Heart right ventricle (tissue), 16 donors: ENCODE measurements at regions not wholly inside any gene's neighbourhood (a gene's known extent, or its start where the extent isn't known, plus 50 kb on each side); places are given as distances from the start of the nearest gene placed in this dataset.

Experiments used
- ATAC-seq, 8 donors: fragments of 200-7000 bp; cut with Tn5 transposase; one replicate each; pipeline ENCODE4 v1.9.1; 2020; ENCODE audit warnings: mild to moderate bottlenecking in 8 of 8, moderate library complexity in 8 of 8, moderate number of reproducible peaks in 1 of 8
- DNase-seq, 2 donors: peaks; one replicate each; pipeline ENCODE4 v3.0.0-alpha.2; 2020
- H3K27ac ChIP-seq, 10 donors: fragments of 200-600 bp; sonication (generic) in 2 of 10; one replicate each; pipeline versions ENCODE4 v1.5.0 to v1.8.0; 2020 to 2022; ENCODE audit warnings: mild to moderate bottlenecking in 3 of 10
- H3K27me3 ChIP-seq, 7 donors: fragments of 200-600 bp; one replicate each; pipeline ENCODE4 v1.8.0; 2021 to 2022; ENCODE audit warnings: mild to moderate bottlenecking in 2 of 7
- H3K36me3 ChIP-seq, 9 donors: fragments of 200-600 bp; sonication (generic) in 1 of 9; one replicate each; pipeline versions ENCODE4 v1.5.0 to v1.8.0; 2020 to 2022; ENCODE audit warnings: mild to moderate bottlenecking in 2 of 9
- H3K4me1 ChIP-seq, 9 donors: fragments of 200-600 bp; sonication (generic) in 1 of 9; one replicate each; pipeline versions ENCODE4 v1.5.0 to v1.8.0; 2020 to 2022; ENCODE audit warnings: mild to moderate bottlenecking in 4 of 9
- H3K4me3 ChIP-seq, 10 donors: fragments of 200-600 bp; sonication (generic) in 2 of 10; one replicate each; pipeline versions ENCODE4 v1.5.0 to v1.8.0; 2020 to 2022; ENCODE audit warnings: mild to moderate bottlenecking in 7 of 10, moderate library complexity in 2 of 10
- H3K9me3 ChIP-seq, 11 donors: fragments of 200-600 bp in 10 of 11; sonication (generic) in 2 of 11; one replicate each; pipeline versions ENCODE4 v1.5.0 to v1.8.0; 2013 to 2022; ENCODE audit warnings: mild to moderate bottlenecking in 2 of 11, control low read depth in 1 of 11, moderate library complexity in 1 of 11
- WGBS, 2 donors: extraction: QIAGEN DNeasy Blood & Tissue Kit; methylation state at CpG; one replicate each; pipeline ENCODE4 v1.1.7; 2013; ENCODE audit warnings: inconsistent platforms in 1 of 2; 5-methylcytosine and 5-hydroxymethylcytosine counted together
- intact Hi-C, 10 donors: fragments of 100-400 bp; cut with DNase I; formaldehyde crosslinking; loops; one replicate each; pipeline versions ENCODE4 v1.11.1 to v1.14.2; 2022
- TF ChIP-seq, protein P1 (sequence below), 9 donors: fragments of 200-600 bp; sonication (generic) in 2 of 9; IDR thresholded peaks; one replicate each; pipeline versions ENCODE4 v1.5.0 to v1.8.0; 2021 to 2022; ENCODE audit warnings: antibody characterized with exemption in 9 of 9, mild to moderate bottlenecking in 5 of 9, moderate library complexity in 1 of 9
- donor health status: Arrhythmogenic right ventricular cardiomyopathy.
- donor health status: ischemic (EF 13 %, LVEDD 7.1; RV severe dilation, severe dysfunction).
- donor health status: healthy with polysubstance abuse.
- donor health status: DM: no; HTN: yes; CAD: no.
- donor health status: DM: no; HTN: no; CAD: no.
- donor health status: ischemic (EF 25% LVEDD 6.9; RV normal size, moderate dysfunction).
- donor health status: ischemic (EF 25% LVEDD 5.7; RV mildly dilated, moderate dysfunction).
- donor health status: healthy.
- donor health status: DM: yes; HTN: yes; CAD: no.
- donor health status: Ischemic cardiomyopathy.
- donor health status: ischemic (EF 35%, LVEDD 5.7; RV mildly dilated, moderate dysfunction).
- donor health status: nonischemic (EF 11% LVEDD 7.7; RV severe dilation, severe dysfunction).
- donor health status: DM: yes; HTN: yes; CAD: no.
- donor health status: PGD.
- donor health status: ischemic (EF 29% LVEDD 5.4; RV normal size, mild dysfunction).
- donor health status: nonischemic (EF 23%, LVEDD 6.1; RV moderate dilation, normal function).

DNA sequence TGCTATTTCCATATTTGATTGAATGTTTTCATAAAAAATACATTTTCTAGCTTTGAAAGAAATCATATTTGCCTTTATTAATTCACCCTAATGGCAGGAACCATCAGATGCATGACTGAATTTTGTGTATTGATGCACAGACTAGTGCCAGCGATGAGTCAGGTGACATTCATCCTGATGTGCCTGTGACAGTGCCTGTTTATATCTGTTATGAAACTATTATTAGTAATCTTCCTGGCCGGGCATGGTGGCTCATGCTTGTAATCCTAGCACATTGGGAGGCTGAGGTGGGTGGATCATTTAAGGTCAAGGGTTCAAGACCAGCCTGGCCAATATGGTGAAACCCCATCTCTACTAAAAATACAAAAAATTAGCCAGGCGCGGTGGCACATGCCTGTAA, 170.0 kb downstream of the TSN start:
- TF ChIP-seq, protein P1, sequence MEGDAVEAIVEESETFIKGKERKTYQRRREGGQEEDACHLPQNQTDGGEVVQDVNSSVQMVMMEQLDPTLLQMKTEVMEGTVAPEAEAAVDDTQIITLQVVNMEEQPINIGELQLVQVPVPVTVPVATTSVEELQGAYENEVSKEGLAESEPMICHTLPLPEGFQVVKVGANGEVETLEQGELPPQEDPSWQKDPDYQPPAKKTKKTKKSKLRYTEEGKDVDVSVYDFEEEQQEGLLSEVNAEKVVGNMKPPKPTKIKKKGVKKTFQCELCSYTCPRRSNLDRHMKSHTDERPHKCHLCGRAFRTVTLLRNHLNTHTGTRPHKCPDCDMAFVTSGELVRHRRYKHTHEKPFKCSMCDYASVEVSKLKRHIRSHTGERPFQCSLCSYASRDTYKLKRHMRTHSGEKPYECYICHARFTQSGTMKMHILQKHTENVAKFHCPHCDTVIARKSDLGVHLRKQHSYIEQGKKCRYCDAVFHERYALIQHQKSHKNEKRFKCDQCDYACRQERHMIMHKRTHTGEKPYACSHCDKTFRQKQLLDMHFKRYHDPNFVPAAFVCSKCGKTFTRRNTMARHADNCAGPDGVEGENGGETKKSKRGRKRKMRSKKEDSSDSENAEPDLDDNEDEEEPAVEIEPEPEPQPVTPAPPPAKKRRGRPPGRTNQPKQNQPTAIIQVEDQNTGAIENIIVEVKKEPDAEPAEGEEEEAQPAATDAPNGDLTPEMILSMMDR (IDR thresholded peaks at IDR 0.05) = no peak
- no peaks in the 10 kb centered on the region for H3K27me3 ChIP-seq
- intact Hi-C loops = no loop called here
- no peak for DNase-seq
- H3K4me3 ChIP-seq = no peak overlapping the region
- no peak overlapping the region for H3K27ac ChIP-seq
- peaks cover 0 to 10% (median 0%) of the 10 kb centered on the region in 11 donors for H3K9me3 ChIP-seq
- 86% methylated on average over 4 of the region's 4 CpGs for WGBS, 2 donors
- no peaks in the 10 kb centered on the region for H3K36me3 ChIP-seq
- no peak for ATAC-seq
- H3K4me1 ChIP-seq = no peaks in the 10 kb centered on the region

DNA sequence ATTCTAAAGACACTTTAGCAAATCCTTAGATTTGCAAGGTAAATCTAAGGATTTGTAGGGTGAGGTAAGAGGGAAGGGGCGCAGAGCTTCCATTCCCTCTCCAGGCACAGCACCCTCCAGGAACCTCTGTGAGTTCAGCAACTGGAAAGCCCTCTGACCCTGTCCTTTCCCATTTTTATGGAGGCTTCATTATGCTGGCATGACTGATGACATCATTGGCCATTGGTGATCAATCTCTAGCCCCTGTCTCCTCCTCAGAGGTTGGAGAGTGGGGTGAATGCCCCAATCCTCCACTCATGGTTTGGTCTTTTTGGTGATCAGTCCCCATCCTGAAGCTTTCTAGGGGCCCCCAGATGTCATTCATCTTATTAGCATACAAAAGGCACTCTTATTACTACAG, 187.8 kb downstream of the TSN start:
- TF ChIP-seq, protein P1 (IDR thresholded peaks at IDR 0.05) = no peak
- WGBS, 2 donors = 95 to 97% methylated on average over 1 of the region's 1 CpG
- Histone ChIP-seq H3K36me3 (no peaks in the 10 kb centered on the region), H3K4me3 (no peak overlapping the region), H3K9me3 (no peaks in the 10 kb centered on the region), H3K27me3 (peaks cover 0 to 5% (median 0%) of the 10 kb centered on the region in 7 donors), H3K4me1 (peaks cover 0 to 7% (median 0%) of the 10 kb centered on the region in 9 donors), H3K27ac (no peak overlapping the region)
- no peak for DNase-seq
- ATAC-seq = no peak
- intact Hi-C loops = no loop called here

DNA sequence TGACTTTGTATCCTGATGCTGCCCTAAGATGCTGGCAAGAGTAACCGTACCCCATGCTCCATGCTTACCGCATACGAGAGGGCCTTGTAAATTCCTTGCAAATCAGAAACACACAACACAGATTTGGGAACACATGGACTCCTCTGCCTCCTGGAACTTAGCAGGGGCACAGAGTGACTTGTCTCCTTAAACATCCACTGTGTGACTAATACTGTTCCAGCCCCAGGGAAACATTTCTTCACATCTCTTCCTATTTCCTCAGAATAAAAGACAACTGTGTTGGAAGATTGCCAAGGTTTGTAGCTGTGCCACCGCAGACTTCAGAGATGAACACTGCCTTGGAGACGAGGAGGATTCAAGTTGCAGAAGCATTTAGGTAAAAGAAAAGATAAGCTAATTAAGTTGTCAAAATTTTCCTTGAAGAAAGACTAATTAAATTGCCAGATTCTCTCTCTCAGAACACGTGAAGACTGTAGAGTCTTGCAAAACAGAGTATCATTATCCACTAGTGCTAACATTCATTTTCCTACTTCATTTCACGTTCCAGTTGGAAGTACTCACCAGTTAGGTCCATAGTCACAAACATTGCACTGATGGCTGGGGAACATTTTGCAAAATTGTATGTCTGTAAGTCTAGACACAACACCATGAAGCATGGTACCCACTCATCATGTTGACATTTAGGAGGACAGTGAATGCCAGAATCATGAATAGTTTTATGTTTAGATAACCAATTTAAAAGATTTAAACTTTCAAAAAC, 188.8 kb downstream of the TSN start:
- TF ChIP-seq, protein P1 (IDR thresholded peaks at IDR 0.05) = no peak
- 48 to 51% methylated on average over 7 of the region's 7 CpGs for WGBS, 2 donors
- Histone ChIP-seq H3K4me1 (peaks cover 0 to 7% (median 0%) of the 10 kb centered on the region in 9 donors), H3K36me3 (no peaks in the 10 kb centered on the region), H3K4me3 (no peak overlapping the region), H3K9me3 (no peaks in the 10 kb centered on the region), H3K27me3 (peaks cover 0 to 5% (median 0%) of the 10 kb centered on the region in 7 donors), H3K27ac (no peak overlapping the region)
- intact Hi-C loops = no loop called here
- ATAC-seq (peak in 7 of 8 donors; percentile 41 to 96 (median 78)), DNase-seq (no peak)

DNA sequence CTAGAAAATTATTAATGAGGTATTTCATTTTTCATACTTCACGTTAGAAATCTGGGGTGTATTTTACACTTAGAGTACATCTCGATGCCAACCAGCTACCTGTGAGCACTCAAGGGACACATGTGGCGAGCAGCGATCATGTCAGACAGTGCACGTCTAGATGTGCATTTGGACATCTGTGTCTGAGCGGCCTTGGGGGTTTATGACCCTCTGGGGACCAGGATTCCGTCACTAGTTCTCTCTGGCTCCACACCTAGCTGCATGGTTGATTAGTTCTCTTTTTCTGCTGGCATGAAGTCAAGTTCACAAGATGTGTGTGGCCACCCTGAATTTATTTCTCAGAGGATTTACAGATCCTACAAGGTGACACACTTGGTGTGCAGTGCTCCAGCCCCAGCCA, 192.2 kb downstream of the TSN start:
- Histone ChIP-seq H3K27me3 (peaks cover 0 to 4% (median 0%) of the 10 kb centered on the region in 7 donors), H3K4me1 (peaks cover 0 to 7% (median 0%) of the 10 kb centered on the region in 9 donors), H3K27ac (no peak overlapping the region), H3K36me3 (no peaks in the 10 kb centered on the region), H3K4me3 (no peak overlapping the region), H3K9me3 (no peaks in the 10 kb centered on the region)
- WGBS, 2 donors = 85 to 88% methylated on average over 7 of the region's 7 CpGs
- TF ChIP-seq, protein P1 (IDR thresholded peaks at IDR 0.05) = no peak
- DNase-seq (no peak), ATAC-seq (no peak)
- intact Hi-C loops = no loop called here
